A549 (cell line): ENCODE measurements at regions not wholly inside any gene's neighbourhood (a gene's known extent, or its start where the extent isn't known, plus 50 kb on each side); places are given as distances from the start of the nearest gene placed in this dataset.

ENCODE experiments used
- ATAC-seq, 2 experiments: fragments of 200-7000 bp in 1 of 2; fragments of >200 bp in 1 of 2; cut with Nextera tagmentation in 1 of 2; cut with Tn5 transposase in 1 of 2; 3 replicates each; pipeline versions ENCODE4 v1.8.0 to v1.9.1; 2018 to 2020; ENCODE audit warnings: mild to moderate bottlenecking in 1 of 2, moderate library complexity in 1 of 2
- CTCF ChIA-PET: fragments of 300-600 bp; sonication (Branson Sonifier 250); formaldehyde crosslinking; extraction: SDS; loops from one replicate; lab custom pipeline; 2021; ENCODE audit warnings: antibody characterized with exemption, inconsistent platforms; lab: Yijun Ruan, JAX
- POLR2A ChIA-PET: fragments of 350-600 bp; formaldehyde crosslinking; extraction: SDS; loops from one replicate; lab custom pipeline; 2021; ENCODE audit warnings: antibody characterized with exemption, inconsistent platforms; lab: Yijun Ruan, JAX
- DNase-seq, 2 experiments: peaks; one replicate each; pipeline versions ENCODE4 v3.0.0 to v3.0.0-alpha.2; 2011 to 2016; ENCODE audit warnings: low read depth in 1 of 2, low spot score in 1 of 2
- FAIRE-seq: peaks from 2 replicates; lab custom pipeline; 2011; peaks lifted over from hg19 to GRCh38; lab: Jason Lieb, UNC
- H3K27ac ChIP-seq, 2 experiments: fragments of >200 bp; sonication (Bioruptor Twin); formaldehyde crosslinking; 3 replicates each; pipeline ENCODE4 v1.5.1; 2016 to 2017
- H3K4me1 ChIP-seq: fragments of >200 bp; sonication (Bioruptor Twin); formaldehyde crosslinking; 3 replicates; pipeline ENCODE4 v1.6.1; 2016
- H3K4me2 ChIP-seq: fragments of >200 bp; sonication (Bioruptor Twin); formaldehyde crosslinking; 3 replicates; pipeline ENCODE4 v1.6.1; 2016
- H3K4me3 ChIP-seq: fragments of >200 bp; sonication (Bioruptor Twin); formaldehyde crosslinking; 3 replicates; pipeline ENCODE4 v1.5.1; 2016
- H3K9me3 ChIP-seq: fragments of >200 bp; sonication (Bioruptor Twin); formaldehyde crosslinking; 3 replicates; pipeline ENCODE4 v1.6.1; 2016
- BHLHE40 ChIP-seq: IDR thresholded peaks from 2 replicates; pipeline ENCODE4 v1.6.1; 2012; ENCODE audit warnings: low read depth, low read length, inconsistent platforms
- CEBPB ChIP-seq, 2 experiments: fragments of >200 bp in 1 of 2; sonication (Bioruptor Twin) in 1 of 2; formaldehyde crosslinking in 1 of 2; IDR thresholded peaks; 2 replicates each; pipeline ENCODE4 v1.6.1; 2012 to 2016
- CHD2 ChIP-seq: fragments of 150-350 bp; IDR thresholded peaks from 2 replicates; pipeline ENCODE4 v1.6.1; 2014; ENCODE audit warnings: low read length; ENCODE audit not compliant: partially characterized antibody
- CHD4 ChIP-seq: fragments of 200-600 bp; sonication (generic); IDR thresholded peaks from 2 replicates; pipeline ENCODE4 v1.6.1; 2016; ENCODE audit warnings: antibody characterized with exemption, mild to moderate bottlenecking, borderline replicate concordance
- ESRRA ChIP-seq: fragments of 150-350 bp; IDR thresholded peaks from 2 replicates; pipeline ENCODE4 v1.6.1; 2014; ENCODE audit warnings: mild to moderate bottlenecking, low read length, borderline replicate concordance
- FOSL2 ChIP-seq, 2 experiments: fragments of 450-650 bp in 1 of 2; fragments of >200 bp in 1 of 2; sonication (Bioruptor Twin) in 1 of 2; formaldehyde crosslinking; IDR thresholded peaks; 2 replicates each; pipeline versions ENCODE4 v1.5.0 to v1.6.1; 2016 to 2020; ENCODE audit warnings: mild to moderate bottlenecking in 1 of 2, moderate library complexity in 1 of 2
- HEYL ChIP-seq: fragments of 250-450 bp; sonication (Bioruptor Pico); IDR thresholded peaks from 2 replicates; pipeline ENCODE4 v1.8.0; 2021; ENCODE audit warnings: mild to moderate bottlenecking, moderate library complexity
- HOXB5 ChIP-seq: fragments of 250-450 bp; sonication (Bioruptor Pico); IDR thresholded peaks from 2 replicates; pipeline ENCODE4 v1.5.0; 2020; ENCODE audit warnings: mild to moderate bottlenecking, moderate library complexity
- KDM1A ChIP-seq: fragments of 200-600 bp; sonication (generic); IDR thresholded peaks from 2 replicates; pipeline ENCODE4 v1.6.1; 2016; ENCODE audit warnings: low read depth, mild to moderate bottlenecking
- KDM5A ChIP-seq: fragments of 200-600 bp; sonication (generic); IDR thresholded peaks from 2 replicates; pipeline ENCODE4 v1.6.1; 2016; ENCODE audit warnings: antibody characterized with exemption, mild to moderate bottlenecking
- MAX ChIP-seq: IDR thresholded peaks from 2 replicates; pipeline ENCODE4 v1.6.1; 2012
- MYC ChIP-seq: IDR thresholded peaks from 2 replicates; pipeline ENCODE4 v1.6.1; 2012; ENCODE audit warnings: mild to moderate bottlenecking, inconsistent platforms, low read length, improper control_type of control experiment, borderline replicate concordance
- NFE2L2 ChIP-seq: fragments of 150-350 bp; conservative IDR thresholded peaks from 2 replicates; pipeline ENCODE4 v1.6.1; 2014; ENCODE audit warnings: low read length
- PBX3 ChIP-seq: IDR thresholded peaks from 2 replicates; pipeline ENCODE4 v1.6.1; 2012
- PHF8 ChIP-seq: fragments of 200-600 bp; sonication (generic); IDR thresholded peaks from 2 replicates; pipeline ENCODE4 v1.6.1; 2016; ENCODE audit warnings: low read depth, mild to moderate bottlenecking, antibody characterized with exemption, moderate library complexity, borderline replicate concordance
- POLR2A ChIP-seq: IDR thresholded peaks from 2 replicates; pipeline ENCODE4 v1.6.1; 2012; ENCODE audit warnings: mild to moderate bottlenecking, low read length
- POLR2AphosphoS2 ChIP-seq: conservative IDR thresholded peaks from 2 replicates; pipeline ENCODE4 v1.6.1; 2012; ENCODE audit warnings: low read length, improper control_type of control experiment, inconsistent platforms
- RAD21 ChIP-seq, 2 experiments: fragments of >200 bp in 1 of 2; sonication (Bioruptor Twin) in 1 of 2; formaldehyde crosslinking in 1 of 2; IDR thresholded peaks in 1 of 2; conservative IDR thresholded peaks in 1 of 2; 2 replicates in 1 of 2; 3 replicates in 1 of 2; pipeline ENCODE4 v1.6.1; 2012 to 2018; ENCODE audit warnings: inconsistent platforms in 1 of 2
- REST ChIP-seq: fragments of 200-600 bp; sonication (generic); IDR thresholded peaks from 2 replicates; pipeline ENCODE4 v1.6.1; 2016; ENCODE audit warnings: antibody characterized with exemption, mild to moderate bottlenecking, moderate library complexity
- SMC3 ChIP-seq: fragments of >200 bp; sonication (Bioruptor Twin); formaldehyde crosslinking; IDR thresholded peaks from 3 replicates; pipeline ENCODE4 v1.6.1; 2018; ENCODE audit warnings: inconsistent platforms
- SREBF2 ChIP-seq: fragments of 450-650 bp; IDR thresholded peaks from 2 replicates; pipeline ENCODE4 v1.6.1; 2014; ENCODE audit warnings: mild to moderate bottlenecking, moderate library complexity
- TP53 ChIP-seq: fragments of 250-450 bp; sonication (Bioruptor Pico); IDR thresholded peaks from 2 replicates; pipeline ENCODE4 v1.5.0; 2021; ENCODE audit warnings: mild to moderate bottlenecking, moderate library complexity
- ZNF302 ChIP-seq: fragments of 250-450 bp; sonication (Bioruptor Pico); IDR thresholded peaks from 2 replicates; pipeline ENCODE4 v1.9.0; 2021; ENCODE audit warnings: inconsistent platforms, mild to moderate bottlenecking, moderate library complexity
- WGBS: methylation state at CpG from one replicate; pipeline ENCODE4 v1.1.6; 2017; ENCODE audit errors: missing lambda C conversion rate; 5-methylcytosine and 5-hydroxymethylcytosine counted together
- TF ChIP-seq, protein P1 (sequence below): IDR thresholded peaks from 2 replicates; pipeline ENCODE4 v1.6.1; 2012; ENCODE audit warnings: low read depth, borderline replicate concordance
- TF ChIP-seq, protein P2 (sequence below): fragments of 450-650 bp; IDR thresholded peaks from 2 replicates; pipeline ENCODE4 v1.6.1; 2014; ENCODE audit warnings: antibody characterized with exemption

DNA sequence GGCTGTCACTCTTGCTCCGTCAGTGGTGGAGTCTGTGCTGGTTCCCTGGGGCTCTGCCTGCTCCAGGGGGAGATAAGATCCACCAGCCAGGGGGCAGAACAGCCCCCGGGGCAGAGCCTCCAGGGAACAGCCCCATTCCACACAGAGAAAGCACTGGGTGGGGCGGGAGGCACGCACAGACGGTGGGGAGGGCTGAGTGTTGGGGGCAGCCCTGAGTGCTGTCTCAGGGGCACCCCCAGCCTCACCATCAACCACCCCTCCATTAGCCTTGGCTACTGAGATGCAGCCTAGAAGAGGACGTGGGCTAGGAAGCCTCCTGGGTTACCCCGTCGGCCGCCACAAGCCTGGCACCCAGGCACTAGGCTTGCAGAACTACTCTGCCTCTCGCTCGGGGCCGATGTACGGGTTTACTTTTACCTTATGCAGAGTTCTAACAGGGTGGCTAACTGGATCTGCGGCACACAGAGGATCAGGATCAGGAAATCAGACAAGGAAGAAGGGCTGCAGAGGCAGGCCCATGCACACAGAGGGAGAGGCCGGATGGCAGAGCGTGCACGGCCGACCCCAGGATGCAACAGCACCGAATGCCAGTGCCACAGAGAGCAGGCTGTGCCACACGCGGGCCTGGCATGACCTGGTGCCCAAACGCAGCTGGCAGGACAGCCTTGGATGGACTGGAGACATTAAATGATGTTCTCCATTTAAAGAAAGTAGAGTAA is 140.5 kb downstream of the CTTN start:
- H3K4me3 ChIP-seq: no peak overlapping the region
- POLR2A ChIA-PET: no interaction called here
- H3K9me3 ChIP-seq: no peaks in the 10 kb centered on the region
- no peak overlapping the region for H3K27ac ChIP-seq
- CTCF ChIA-PET: interaction anchor here (1.4 kb wide), 1 partner anchor 11 kb away, joined by 3 read pairs; no protein-coding TSS in a partner anchor
- H3K4me1 ChIP-seq: no peaks in the 10 kb centered on the region
- no peak for DNase-seq
- FAIRE-seq: no peak
- 87% methylated on average over 18 of the region's 22 CpGs for WGBS
- ATAC-seq: no peak; a peak in 2 of 6 replicates
- no peak overlapping the region for H3K4me2 ChIP-seq
- TF ChIP-seq KDM5A (no peak), KDM1A (no peak), FOSL2 (IDR thresholded peaks at IDR 0.05) (no peak), FOSL2 (CRISPR knock-in tag; IDR thresholded peaks at IDR 0.05) (no peak), TP53 (no peak), HOXB5 (CRISPR knock-in tag) (no peak), POLR2A (no peak), PHF8 (no peak), RAD21 (conservative IDR thresholded peaks at IDR 0.05 in 1 of 2, IDR thresholded peaks at IDR 0.05 in 1 of 2) (no peak), HEYL (CRISPR knock-in tag) (no peak), BHLHE40 (no peak), CEBPB (IDR thresholded peaks at IDR 0.05) (no peak)
- TF ChIP-seq, protein P1, sequence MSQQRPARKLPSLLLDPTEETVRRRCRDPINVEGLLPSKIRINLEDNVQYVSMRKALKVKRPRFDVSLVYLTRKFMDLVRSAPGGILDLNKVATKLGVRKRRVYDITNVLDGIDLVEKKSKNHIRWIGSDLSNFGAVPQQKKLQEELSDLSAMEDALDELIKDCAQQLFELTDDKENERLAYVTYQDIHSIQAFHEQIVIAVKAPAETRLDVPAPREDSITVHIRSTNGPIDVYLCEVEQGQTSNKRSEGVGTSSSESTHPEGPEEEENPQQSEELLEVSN: no peak
- TF ChIP-seq, protein P2, sequence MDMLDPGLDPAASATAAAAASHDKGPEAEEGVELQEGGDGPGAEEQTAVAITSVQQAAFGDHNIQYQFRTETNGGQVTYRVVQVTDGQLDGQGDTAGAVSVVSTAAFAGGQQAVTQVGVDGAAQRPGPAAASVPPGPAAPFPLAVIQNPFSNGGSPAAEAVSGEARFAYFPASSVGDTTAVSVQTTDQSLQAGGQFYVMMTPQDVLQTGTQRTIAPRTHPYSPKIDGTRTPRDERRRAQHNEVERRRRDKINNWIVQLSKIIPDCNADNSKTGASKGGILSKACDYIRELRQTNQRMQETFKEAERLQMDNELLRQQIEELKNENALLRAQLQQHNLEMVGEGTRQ: no peak

GRCh38 chr11:70539360-70540095 is 141.2 kb downstream of the CTTN start:
- TF ChIP-seq CHD4 (no peak), HOXB5 (CRISPR knock-in tag) (no peak), SMC3 (no peak), KDM5A (no peak), REST (no peak), MYC (no peak), ESRRA (no peak), MAX (no peak), NFE2L2 (no peak), KDM1A (no peak), ZNF302 (no peak), PBX3 (no peak), SREBF2 (no peak), POLR2AphosphoS2 (no peak), CHD2 (no peak)
- TF ChIP-seq, protein P2: no peak
- TF ChIP-seq, all 56 proteins: peak for 0
- CTCF ChIA-PET: no interaction called here
- DNase-seq: no peak
- POLR2A ChIA-PET: no interaction called here
- Histone ChIP-seq H3K9me3 (no peaks in the 10 kb centered on the region), H3K4me3 (no peak overlapping the region), H3K27ac (no peak overlapping the region), H3K4me1 (no peaks in the 10 kb centered on the region), H3K4me2 (no peak overlapping the region)
- no peak for FAIRE-seq
- 87% methylated on average over 25 of the region's 26 CpGs for WGBS
- ATAC-seq: no peak
